ENCODE measurements at regions not wholly inside any gene's neighbourhood (a gene's known extent, or its start where the extent isn't known, plus 50 kb on each side); places are given as distances from the start of the nearest gene placed in this dataset.
A peak's percentile ranks its signal among the peaks of the same experiment; 100 is the strongest.

- Histone ChIP-seq H2BK15ac (ENCODE audit: low read depth, poor library complexity, severe bottlenecking) (no peak overlapping the region), H2AK5ac (ENCODE audit: low read length, severe bottlenecking) (no peak overlapping the region), H4K8ac (ENCODE audit: low read length) (no peak overlapping the region), H3K27me3 (ENCODE audit: control insufficient read depth in 1 of 2, insufficient read depth in 1 of 2, low read length in 2 of 2) (peaks cover 0 to 17% of the 10 kb centered on the region in 2 experiments), H2BK12ac (ENCODE audit: low read length in 2 of 2) (no peak overlapping the region), H4K91ac (ENCODE audit: low read length) (no peak overlapping the region), H3K4me2 (ENCODE audit: low read length, poor library complexity, severe bottlenecking) (no peak overlapping the region), H2AFZ (ENCODE audit: low read depth, low read length) (no peak overlapping the region), H3K18ac (ENCODE audit: low read depth in 1 of 2, low read length in 2 of 2) (no peak overlapping the region), H3K79me1 (replicated peaks; ENCODE audit: low read length, poor library complexity, severe bottlenecking) (no peaks in the 10 kb centered on the region), H3K23ac (ENCODE audit: low read length in 2 of 2) (no peak overlapping the region), H2BK120ac (ENCODE audit: low read depth, low read length) (no peak overlapping the region), H3K9ac (ENCODE audit: low read length) (no peak overlapping the region), H2BK5ac (ENCODE audit: low read depth, low read length, poor library complexity, severe bottlenecking) (no peak overlapping the region), H3K4me3 (ENCODE audit: insufficient read depth in 1 of 2, low read depth in 1 of 2, low read length in 2 of 2) (no peak overlapping the region), H3K27ac (ENCODE audit: low read length, poor library complexity, severe bottlenecking) (no peak overlapping the region), H3K4me1 (ENCODE audit: control insufficient read depth, insufficient read depth, low read depth, low read length) (no peaks in the 10 kb centered on the region), H3K14ac (ENCODE audit: low read length in 2 of 2) (no peak overlapping the region), H3K4ac (ENCODE audit: low read depth in 1 of 2, low read length in 2 of 2) (no peak overlapping the region), H3K36me3 (ENCODE audit: control insufficient read depth in 1 of 2, insufficient read depth in 2 of 2, low read depth in 1 of 2, low read length in 2 of 2) (no peaks in the 10 kb centered on the region), H3K9me3 (ENCODE audit: control insufficient read depth, low read length) (no peaks in the 10 kb centered on the region)
- WGBS: no CpG with 5 or more reads among the region's 1 CpG
- DNase-seq: no peak
Measured at GRCh38 chr1:76015478-76016103, 59.0 kb upstream of the ST6GALNAC3 start.

- H3K9me3 ChIP-seq (ENCODE audit: control insufficient read depth, low read length): no peaks in the 10 kb centered on the region
- H3K4me1 ChIP-seq (ENCODE audit: control insufficient read depth, insufficient read depth, low read depth, low read length): no peaks in the 10 kb centered on the region
- no peak overlapping the region for H3K4me2 ChIP-seq (ENCODE audit: low read length, poor library complexity, severe bottlenecking)
- no peaks in the 10 kb centered on the region for H3K79me1 ChIP-seq (replicated peaks; ENCODE audit: low read length, poor library complexity, severe bottlenecking)
- H3K18ac ChIP-seq (ENCODE audit: low read depth in 1 of 2, low read length in 2 of 2): no peak overlapping the region
- H2BK120ac ChIP-seq (ENCODE audit: low read depth, low read length): no peak overlapping the region
- peaks cover 0 to 17% of the 10 kb centered on the region in 2 experiments for H3K27me3 ChIP-seq (ENCODE audit: control insufficient read depth in 1 of 2, insufficient read depth in 1 of 2, low read length in 2 of 2)
- H3K4me3 ChIP-seq (ENCODE audit: insufficient read depth in 1 of 2, low read depth in 1 of 2, low read length in 2 of 2): no peak overlapping the region
- WGBS: 59% methylated on average over 2 of the region's 2 CpGs
- no peak overlapping the region for H3K9ac ChIP-seq (ENCODE audit: low read length)
- no peak overlapping the region for H4K91ac ChIP-seq (ENCODE audit: low read length)
- H3K36me3 ChIP-seq (ENCODE audit: control insufficient read depth in 1 of 2, insufficient read depth in 2 of 2, low read depth in 1 of 2, low read length in 2 of 2): no peaks in the 10 kb centered on the region
- H2BK15ac ChIP-seq (ENCODE audit: low read depth, poor library complexity, severe bottlenecking): no peak overlapping the region
- H3K4ac ChIP-seq (ENCODE audit: low read depth in 1 of 2, low read length in 2 of 2): no peak overlapping the region
- H3K23ac ChIP-seq (ENCODE audit: low read length in 2 of 2): no peak overlapping the region
- no peak overlapping the region for H3K14ac ChIP-seq (ENCODE audit: low read length in 2 of 2)
- H2AFZ ChIP-seq (ENCODE audit: low read depth, low read length): no peak overlapping the region
- DNase-seq: no peak
- H2BK5ac ChIP-seq (ENCODE audit: low read depth, low read length, poor library complexity, severe bottlenecking): no peak overlapping the region
- no peak overlapping the region for H4K8ac ChIP-seq (ENCODE audit: low read length)
- H2BK12ac ChIP-seq (ENCODE audit: low read length in 2 of 2): no peak overlapping the region
- no peak overlapping the region for H3K27ac ChIP-seq (ENCODE audit: low read length, poor library complexity, severe bottlenecking)
- H2AK5ac ChIP-seq (ENCODE audit: low read length, severe bottlenecking): no peak overlapping the region
Measured at GRCh38 chr1:76018045-76018444, 56.5 kb upstream of the ST6GALNAC3 start.

DNA sequence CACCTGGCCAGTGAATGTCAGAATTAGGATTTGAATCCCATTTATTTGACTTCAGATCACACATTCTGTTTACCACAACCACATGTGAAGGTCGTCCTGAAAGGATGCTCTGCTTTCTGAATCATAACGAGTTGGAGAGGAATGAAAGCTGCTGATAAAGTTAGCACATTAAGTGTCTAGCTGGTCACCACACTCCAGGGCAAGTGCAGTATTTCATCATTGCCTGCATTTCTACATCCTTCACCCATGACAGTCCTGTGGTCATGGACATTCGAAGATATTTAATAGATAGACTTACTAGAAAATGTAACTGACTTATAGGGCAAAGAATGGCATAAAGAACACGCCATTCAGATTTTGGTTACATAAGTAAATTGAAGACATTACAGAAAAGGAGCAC is 52.7 kb upstream of the ST6GALNAC3 start:
- 79% methylated on average over 2 of the region's 4 CpGs for WGBS
- no peak overlapping the region for H2BK120ac ChIP-seq (ENCODE audit: low read depth, low read length)

DNA sequence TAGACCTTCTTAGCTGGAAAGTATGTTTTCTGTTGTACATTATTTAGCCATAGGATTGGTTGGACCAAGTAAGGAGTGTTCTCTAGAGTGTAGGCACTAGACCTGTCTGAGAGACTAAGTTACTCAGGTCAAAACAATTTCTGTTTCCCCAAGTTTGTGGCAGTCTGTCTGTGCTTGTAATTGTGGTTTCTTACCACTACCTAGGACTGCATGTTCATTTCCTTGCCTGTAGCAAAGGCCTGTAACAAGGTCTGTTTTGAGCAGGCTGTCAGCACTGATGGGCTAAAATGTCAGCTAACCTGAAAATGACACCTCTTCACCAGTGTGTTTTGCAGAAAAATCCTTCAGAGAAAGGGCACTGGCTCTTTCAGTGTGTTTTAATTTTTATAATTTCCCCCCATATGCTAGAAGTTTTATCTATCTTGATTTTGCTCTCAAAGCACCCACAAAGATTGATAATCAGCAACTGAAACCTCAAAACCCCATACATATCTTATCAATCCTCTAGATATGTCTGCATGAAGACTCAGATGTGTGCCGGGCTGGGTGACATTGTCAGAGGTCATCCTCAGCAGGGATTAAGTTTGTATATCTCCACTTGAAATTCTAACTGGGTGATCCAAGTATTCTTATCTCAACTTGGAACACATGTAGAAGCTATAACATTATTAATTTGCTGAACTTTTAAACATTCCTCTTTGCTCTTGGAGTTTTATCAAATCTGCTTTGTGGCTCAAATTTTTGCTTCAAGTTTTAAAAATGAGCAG is 50.7 kb upstream of the ST6GALNAC3 start:
- H2AK5ac ChIP-seq (ENCODE audit: low read length, severe bottlenecking): no peak overlapping the region
- H3K9ac ChIP-seq (ENCODE audit: low read length): no peak overlapping the region
- H2BK15ac ChIP-seq (ENCODE audit: low read depth, poor library complexity, severe bottlenecking): no peak overlapping the region
- H2BK5ac ChIP-seq (ENCODE audit: low read depth, low read length, poor library complexity, severe bottlenecking): no peak overlapping the region
- peak overlapping the region; percentile 27 for H2BK120ac ChIP-seq (ENCODE audit: low read depth, low read length)
- peak overlapping the region in 1 of 2 experiments; percentile 11 for H3K4ac ChIP-seq (ENCODE audit: low read depth in 1 of 2, low read length in 2 of 2)
- peak; percentile 50 for DNase-seq
- H3K4me2 ChIP-seq (ENCODE audit: low read length, poor library complexity, severe bottlenecking): no peak overlapping the region
- H3K4me3 ChIP-seq (ENCODE audit: insufficient read depth in 1 of 2, low read depth in 1 of 2, low read length in 2 of 2): no peak overlapping the region
- no peak overlapping the region for H3K23ac ChIP-seq (ENCODE audit: low read length in 2 of 2)
- H4K8ac ChIP-seq (ENCODE audit: low read length): no peak overlapping the region
- H3K14ac ChIP-seq (ENCODE audit: low read length in 2 of 2): no peak overlapping the region
- no peak overlapping the region for H4K91ac ChIP-seq (ENCODE audit: low read length)
- no peaks in the 10 kb centered on the region for H3K9me3 ChIP-seq (ENCODE audit: control insufficient read depth, low read length)
- no peak overlapping the region for H2AFZ ChIP-seq (ENCODE audit: low read depth, low read length)
- peaks cover 0 to 17% of the 10 kb centered on the region in 2 experiments for H3K27me3 ChIP-seq (ENCODE audit: control insufficient read depth in 1 of 2, insufficient read depth in 1 of 2, low read length in 2 of 2)
- 0% methylated on average over 1 of the region's 1 CpG for WGBS
- H3K4me1 ChIP-seq (ENCODE audit: control insufficient read depth, insufficient read depth, low read depth, low read length): peaks cover 3% of the 10 kb centered on the region
- H3K18ac ChIP-seq (ENCODE audit: low read depth in 1 of 2, low read length in 2 of 2): peak overlapping the region in 1 of 2 experiments; percentile 59
- H2BK12ac ChIP-seq (ENCODE audit: low read length in 2 of 2): peak overlapping the region; percentile 52 to 81
- no peak overlapping the region for H3K27ac ChIP-seq (ENCODE audit: low read length, poor library complexity, severe bottlenecking)
- H3K79me1 ChIP-seq (replicated peaks; ENCODE audit: low read length, poor library complexity, severe bottlenecking): no peaks in the 10 kb centered on the region
- no peaks in the 10 kb centered on the region for H3K36me3 ChIP-seq (ENCODE audit: control insufficient read depth in 1 of 2, insufficient read depth in 2 of 2, low read depth in 1 of 2, low read length in 2 of 2)

More for the DNA sequence above, 52.7 kb upstream of the ST6GALNAC3 start:
- Histone ChIP-seq H3K4me1 (ENCODE audit: control insufficient read depth, insufficient read depth, low read depth, low read length) (peaks cover 3% of the 10 kb centered on the region), H3K36me3 (ENCODE audit: control insufficient read depth in 1 of 2, insufficient read depth in 2 of 2, low read depth in 1 of 2, low read length in 2 of 2) (no peaks in the 10 kb centered on the region), H3K18ac (ENCODE audit: low read depth in 1 of 2, low read length in 2 of 2) (peak overlapping the region in 1 of 2 experiments; percentile 19), H3K4me3 (ENCODE audit: insufficient read depth in 1 of 2, low read depth in 1 of 2, low read length in 2 of 2) (no peak overlapping the region), H4K91ac (ENCODE audit: low read length) (no peak overlapping the region), H3K9ac (ENCODE audit: low read length) (no peak overlapping the region), H3K9me3 (ENCODE audit: control insufficient read depth, low read length) (no peaks in the 10 kb centered on the region), H3K4ac (ENCODE audit: low read depth in 1 of 2, low read length in 2 of 2) (no peak overlapping the region), H3K79me1 (replicated peaks; ENCODE audit: low read length, poor library complexity, severe bottlenecking) (no peaks in the 10 kb centered on the region), H3K14ac (ENCODE audit: low read length in 2 of 2) (no peak overlapping the region), H2AK5ac (ENCODE audit: low read length, severe bottlenecking) (no peak overlapping the region), H2BK5ac (ENCODE audit: low read depth, low read length, poor library complexity, severe bottlenecking) (no peak overlapping the region), H2BK12ac (ENCODE audit: low read length in 2 of 2) (no peak overlapping the region), H3K27ac (ENCODE audit: low read length, poor library complexity, severe bottlenecking) (no peak overlapping the region), H2BK15ac (ENCODE audit: low read depth, poor library complexity, severe bottlenecking) (no peak overlapping the region), H3K27me3 (ENCODE audit: control insufficient read depth in 1 of 2, insufficient read depth in 1 of 2, low read length in 2 of 2) (peaks cover 0 to 15% of the 10 kb centered on the region in 2 experiments), H4K8ac (ENCODE audit: low read length) (no peak overlapping the region), H3K23ac (ENCODE audit: low read length in 2 of 2) (no peak overlapping the region), H3K4me2 (ENCODE audit: low read length, poor library complexity, severe bottlenecking) (no peak overlapping the region), H2AFZ (ENCODE audit: low read depth, low read length) (no peak overlapping the region)
- DNase-seq: peak; percentile 60

Data from mesenchymal stem cell (in vitro differentiated cells and primary cell).